ENCODE measurements at regions not wholly inside any gene's neighbourhood (a gene's known extent, or its start where the extent isn't known, plus 50 kb on each side); places are given as distances from the start of the nearest gene placed in this dataset.

DNA sequence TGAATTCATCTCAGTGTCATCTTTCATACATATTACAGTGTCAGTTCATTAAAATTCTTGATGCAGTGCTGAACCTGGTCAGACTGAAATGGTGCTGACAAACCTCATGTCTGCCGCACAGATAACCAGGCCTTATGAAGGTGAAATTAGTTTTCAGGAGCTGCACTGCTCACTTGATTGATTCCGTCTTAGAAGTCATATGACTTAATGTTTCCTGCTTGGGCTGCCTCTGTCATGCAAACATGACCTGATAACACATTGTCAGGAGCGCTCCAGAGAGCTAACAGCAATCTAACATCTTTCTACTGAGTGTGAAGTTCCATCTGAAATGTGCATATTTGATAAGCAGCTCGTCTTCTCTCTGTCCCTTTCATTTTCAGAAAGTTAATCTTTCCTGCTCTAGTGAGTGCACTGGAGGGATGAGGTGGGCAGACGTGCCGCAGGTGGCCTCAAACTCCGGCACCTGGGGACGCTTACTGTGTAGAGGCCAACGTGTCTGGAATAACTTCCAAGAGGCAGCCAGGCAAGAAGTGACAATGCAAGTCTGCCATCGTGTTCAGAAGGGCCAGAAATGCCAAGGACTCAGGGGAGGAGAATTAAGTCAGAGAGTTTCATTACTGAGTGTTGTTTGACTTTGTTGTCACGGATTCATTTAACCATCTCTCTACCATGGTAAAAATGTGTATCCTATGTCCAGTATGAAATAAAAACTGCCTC lies 592.1 kb downstream of the TLE1 start:
- POLR2A ChIA-PET, result no interaction called here
- Histone ChIP-seq H3K4me3 (ENCODE audit: low read depth in 2 of 2, low read length in 2 of 2) (no peak overlapping the region), H3K27ac (ENCODE audit: low read length) (no peak overlapping the region), H3K4me1 (ENCODE audit: control insufficient read depth, insufficient read depth, low read length) (no peaks in the 10 kb centered on the region), H3K27me3 (ENCODE audit: control insufficient read depth, insufficient read depth, low read length) (no peaks in the 10 kb centered on the region), H3K36me3 (ENCODE audit: control insufficient read depth, insufficient read depth, low read length) (no peaks in the 10 kb centered on the region), H3K9me3 (ENCODE audit: control insufficient read depth, insufficient read depth, low read depth, low read length) (no peaks in the 10 kb centered on the region; the same call in 1 of the 2 replicates)
- CTCF ChIA-PET, result no interaction called here
- in situ Hi-C loops (cut with HindIII; ENCODE audit: low pct_unique_long_range_greater_than_20kb, low sequenced_read_pairs), result no loop called here
- no peak for TF ChIP-seq TCF7L2 (IDR thresholded peaks at IDR 0.05; ENCODE audit: low read depth, low read length)
- TF ChIP-seq CTCF (IDR thresholded peaks at IDR 0.05), result no peak
- TF ChIP-seq POLR2AphosphoS5 (IDR thresholded peaks at IDR 0.05; ENCODE audit: low read depth, low read length), result no peak
- no peak for DNase-seq (ENCODE audit: low read depth, low spot score)
- no peak for ATAC-seq
- no TSS peak for BruUV-seq (replicated peaks)
- intact Hi-C loops (cut with micrococcal nuclease; ENCODE audit: unreplicated experiment), result no loop called here

DNA sequence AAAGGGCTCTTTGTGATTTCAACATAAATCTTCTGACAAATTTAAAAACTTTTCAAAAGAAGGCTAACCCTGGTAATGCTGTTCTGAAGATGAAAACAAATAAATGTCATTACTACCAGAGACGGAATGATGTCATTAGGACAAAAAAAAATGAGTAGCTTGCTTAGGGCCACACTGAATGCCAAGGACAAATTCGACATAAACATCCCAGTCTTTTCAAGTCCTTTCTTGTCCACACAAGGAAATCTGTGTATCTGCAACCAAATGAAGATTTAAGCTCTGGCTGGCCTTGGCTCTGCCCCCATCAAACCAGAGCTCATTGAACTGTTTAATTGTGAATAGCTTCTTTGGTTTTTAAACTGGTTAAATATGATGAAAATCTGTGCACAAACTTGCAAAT lies 592.7 kb downstream of the TLE1 start:
- in situ Hi-C loops (cut with HindIII; ENCODE audit: low pct_unique_long_range_greater_than_20kb, low sequenced_read_pairs) (no loop called here), intact Hi-C loops (cut with micrococcal nuclease; ENCODE audit: unreplicated experiment) (no loop called here)
- CTCF ChIA-PET, result no interaction called here
- Histone ChIP-seq H3K4me3 (ENCODE audit: low read depth in 2 of 2, low read length in 2 of 2) (no peak overlapping the region), H3K4me1 (ENCODE audit: control insufficient read depth, insufficient read depth, low read length) (no peaks in the 10 kb centered on the region), H3K27me3 (ENCODE audit: control insufficient read depth, insufficient read depth, low read length) (no peaks in the 10 kb centered on the region), H3K9me3 (ENCODE audit: control insufficient read depth, insufficient read depth, low read depth, low read length) (no peaks in the 10 kb centered on the region; the same call in 1 of the 2 replicates), H3K36me3 (ENCODE audit: control insufficient read depth, insufficient read depth, low read length) (no peaks in the 10 kb centered on the region), H3K27ac (ENCODE audit: low read length) (no peak overlapping the region)
- ATAC-seq (no peak), DNase-seq (ENCODE audit: low read depth, low spot score) (no peak)
- POLR2A ChIA-PET, result no interaction called here
- no peak for TF ChIP-seq POLR2AphosphoS5 (IDR thresholded peaks at IDR 0.05; ENCODE audit: low read depth, low read length)
- no peak for TF ChIP-seq REST (IDR thresholded peaks at IDR 0.05; ENCODE audit: insufficient read depth in 1 of 2, low read depth in 2 of 2, low read length in 1 of 2)
- TF ChIP-seq SIN3A (IDR thresholded peaks at IDR 0.05; ENCODE audit: borderline replicate concordance, insufficient read depth, low read depth, low read length), result no peak
- no peak for TF ChIP-seq TCF7L2 (IDR thresholded peaks at IDR 0.05; ENCODE audit: low read depth, low read length)
- TF ChIP-seq CTCF (IDR thresholded peaks at IDR 0.05), result no peak
- no TSS peak for BruUV-seq (replicated peaks)

Data from Panc1 (cell line).